ENCODE measurements at regions not wholly inside any gene's neighbourhood (a gene's known extent, or its start where the extent isn't known, plus 50 kb on each side); places are given as distances from the start of the nearest gene placed in this dataset.

GRCh38 chr7:38122501-38122900 lies 55.5 kb upstream of the STARD3NL start:
- H3K27ac Mint-ChIP-seq = no peak overlapping the region

GRCh38 chr7:38123494-38123893 lies 54.6 kb upstream of the STARD3NL start:
- no peaks in the 10 kb centered on the region for H3K36me3 Mint-ChIP-seq
- H3K4me3 Mint-ChIP-seq = no peak overlapping the region
- H3K4me1 Mint-ChIP-seq = no peaks in the 10 kb centered on the region
- peaks cover 14% of the 10 kb centered on the region for H3K27me3 Mint-ChIP-seq
- CTCF ChIA-PET = no interaction called here
- peaks cover 2% of the 10 kb centered on the region for H3K9me3 Mint-ChIP-seq
- no peak for DNase-seq
- H3K27ac Mint-ChIP-seq = no peak overlapping the region

More at GRCh38 chr7:38122501-38122900, 55.5 kb upstream of the STARD3NL start:
- H3K36me3 Mint-ChIP-seq = no peaks in the 10 kb centered on the region
- no peaks in the 10 kb centered on the region for H3K4me1 Mint-ChIP-seq
- peaks cover 2% of the 10 kb centered on the region for H3K9me3 Mint-ChIP-seq
- H3K4me3 Mint-ChIP-seq = no peak overlapping the region
- H3K27me3 Mint-ChIP-seq = peaks cover 24% of the 10 kb centered on the region
- CTCF ChIA-PET = no interaction called here
- no peak for DNase-seq

- Mint-ChIP-seq H3K4me1 (no peaks in the 10 kb centered on the region), H3K4me3 (no peak overlapping the region), H3K27me3 (no peaks in the 10 kb centered on the region), H3K9me3 (no peaks in the 10 kb centered on the region), H3K27ac (no peak overlapping the region), H3K36me3 (no peaks in the 10 kb centered on the region)
- CTCF ChIA-PET = no interaction called here
- DNase-seq = no peak
Measured at GRCh38 chr7:38127216-38128207, 50.5 kb upstream of the STARD3NL start.

Data from activated naive CD4-positive, alpha-beta T cell treated with anti-CD3 and anti-CD28 coated beads, Interleukin-2, amount 10 ng/mL, durations not matched to agents 7 days and 5 days (primary cell).